Superior temporal gyrus (tissue), 1 donor: ENCODE measurements at regions not wholly inside any gene's neighbourhood (a gene's known extent, or its start where the extent isn't known, plus 50 kb on each side); places are given as distances from the start of the nearest gene placed in this dataset.

ENCODE experiments used
- DNase-seq: peaks from one replicate; pipeline ENCODE4 v3.0.0-alpha.2; 2016; ENCODE audit errors: extremely low spot score

DNA sequence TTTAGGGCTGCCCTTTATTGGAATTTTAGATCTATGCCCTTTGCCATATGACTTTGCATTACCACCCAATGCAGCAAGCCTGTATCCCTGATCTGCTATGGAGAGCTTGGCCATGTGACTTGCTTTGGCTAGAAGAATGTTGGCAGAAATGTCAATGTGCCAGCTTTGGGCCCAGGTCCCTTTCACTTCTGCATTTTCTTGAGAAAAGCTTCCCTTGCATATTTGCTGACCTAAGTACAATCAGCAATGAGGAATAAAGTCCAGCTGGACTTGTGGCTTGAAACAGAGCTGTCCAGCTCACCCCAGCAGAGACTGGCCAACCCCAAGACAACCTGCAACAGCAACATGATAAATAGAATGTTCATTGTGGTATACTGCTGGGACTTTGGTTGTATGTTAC lies 135.9 kb downstream of the PAH start:
- peak; percentile 18 for DNase-seq

DNA sequence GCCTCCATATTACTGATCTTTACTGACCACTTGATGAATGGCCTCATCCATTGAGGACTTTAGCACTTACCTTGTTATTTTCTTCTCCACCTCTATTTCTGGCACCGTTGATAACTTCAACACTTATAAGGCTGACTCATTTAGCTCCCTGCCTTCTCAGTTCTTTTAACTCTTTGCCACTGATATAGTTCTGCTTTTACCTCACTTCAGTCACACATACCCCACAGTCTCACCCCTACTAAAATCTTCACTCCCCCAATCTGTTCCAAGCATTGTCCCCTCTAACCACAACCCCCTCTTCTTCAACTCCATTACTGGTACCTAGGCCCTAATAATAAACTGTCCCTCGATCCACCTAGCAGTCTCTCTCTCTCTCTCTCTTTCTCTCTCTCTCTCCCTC lies 141.0 kb downstream of the PAH start:
- no peak for DNase-seq

DNA sequence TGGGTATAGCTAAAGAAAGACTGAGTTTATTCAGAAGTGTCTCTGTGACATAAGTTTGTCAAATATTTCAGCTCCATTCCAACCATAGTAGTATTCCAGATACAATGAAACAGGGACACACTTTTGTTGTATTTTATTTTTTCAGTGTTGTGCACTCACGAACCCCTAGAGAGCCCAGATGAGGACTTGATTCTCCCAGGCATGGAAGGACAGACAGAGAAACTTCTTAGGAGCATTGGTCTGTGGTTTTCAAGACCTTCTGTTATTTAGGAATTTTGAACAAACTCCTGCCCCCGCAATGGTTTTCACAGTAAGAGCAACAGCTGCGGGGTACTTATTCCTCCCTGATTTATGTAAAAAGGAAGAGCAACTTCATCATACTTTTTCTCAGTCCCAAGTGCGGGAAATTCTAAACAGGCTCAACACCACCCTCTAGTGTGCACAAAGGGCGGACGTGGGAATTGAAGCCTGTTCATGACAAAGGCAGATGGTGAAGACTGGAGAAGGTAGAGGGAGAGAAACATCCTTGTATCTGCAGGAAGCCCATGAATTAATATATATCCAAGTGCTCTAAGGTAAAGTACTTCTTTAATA lies 147.6 kb downstream of the PAH start:
- peak; percentile 86 for DNase-seq

DNA sequence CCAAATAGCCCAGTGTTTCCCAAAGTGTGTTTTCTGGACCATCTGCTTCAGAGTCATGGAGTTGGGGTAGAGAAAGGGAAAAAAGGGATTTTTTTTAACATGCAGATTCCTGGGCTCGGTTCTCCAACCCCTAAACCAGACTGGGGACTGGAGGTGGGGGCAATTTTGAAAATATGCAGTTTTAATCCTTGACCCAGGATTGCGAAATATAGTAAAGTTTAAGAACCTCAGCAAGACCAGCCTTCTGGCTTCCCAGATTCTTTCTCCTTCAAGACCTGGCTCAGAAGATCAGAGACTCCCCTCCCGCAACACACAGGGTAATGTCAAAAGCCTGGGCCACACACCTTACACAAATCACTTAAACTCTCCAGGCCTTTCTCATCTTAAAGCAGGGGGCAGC lies 150.1 kb downstream of the PAH start:
- no peak for DNase-seq

DNA sequence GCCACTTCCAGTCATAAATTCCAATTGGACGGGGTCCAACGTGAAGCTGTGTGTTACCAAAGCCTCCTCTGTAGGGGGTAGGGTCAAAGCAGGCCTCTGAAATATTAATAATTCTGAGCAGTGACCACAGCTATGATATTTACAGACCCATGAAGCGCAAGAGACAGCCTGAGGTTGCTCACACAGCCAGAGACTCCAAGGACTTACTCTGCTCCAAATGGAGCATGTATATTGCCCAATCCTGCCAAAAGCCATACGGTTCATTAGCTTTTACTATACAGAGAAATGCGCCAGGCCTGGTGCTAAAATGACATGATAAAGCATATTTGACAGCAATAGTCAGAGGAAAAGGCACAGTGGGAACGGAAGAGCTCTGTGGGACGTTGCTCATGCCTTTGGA lies 151.3 kb downstream of the PAH start:
- DNase-seq, result no peak

DNA sequence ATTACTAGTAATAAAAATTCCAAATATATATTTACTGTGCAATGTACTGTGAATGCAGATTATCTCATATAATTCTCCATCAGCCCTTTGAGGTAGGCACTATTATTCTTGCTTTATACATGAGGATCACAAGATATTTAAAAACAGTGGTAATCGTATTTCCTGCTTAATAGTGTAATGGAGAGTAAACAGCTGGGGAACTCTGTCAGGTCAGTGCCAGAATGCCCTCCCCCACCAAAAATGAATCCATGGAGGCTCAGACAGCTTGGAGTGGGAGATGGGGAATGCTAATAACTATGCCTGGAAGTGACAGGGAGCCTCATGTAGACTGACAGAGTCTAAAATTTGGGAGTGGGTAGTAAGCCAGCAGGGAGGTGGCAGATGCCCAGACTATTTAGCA lies 153.6 kb downstream of the PAH start:
- DNase-seq, result no peak

DNA sequence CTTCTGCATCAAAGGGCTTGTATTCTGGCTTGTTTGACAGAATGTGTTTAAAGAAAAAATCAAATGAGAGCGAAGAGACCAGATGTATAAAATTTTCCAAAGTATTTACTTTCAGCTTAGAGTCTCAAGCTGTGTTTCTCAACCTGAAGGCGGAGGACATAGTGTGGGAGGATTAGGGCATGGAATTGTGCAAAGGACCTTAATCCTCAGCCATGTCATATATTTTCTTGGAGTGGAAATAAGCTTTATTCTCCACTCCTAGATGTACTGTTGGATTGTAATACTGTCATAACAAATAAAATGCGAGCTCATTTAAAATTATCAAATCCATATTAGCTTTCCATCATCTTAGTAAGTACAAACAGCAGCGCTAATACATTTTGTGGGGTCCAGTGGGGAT lies 154.0 kb downstream of the PAH start:
- no peak for DNase-seq

DNA sequence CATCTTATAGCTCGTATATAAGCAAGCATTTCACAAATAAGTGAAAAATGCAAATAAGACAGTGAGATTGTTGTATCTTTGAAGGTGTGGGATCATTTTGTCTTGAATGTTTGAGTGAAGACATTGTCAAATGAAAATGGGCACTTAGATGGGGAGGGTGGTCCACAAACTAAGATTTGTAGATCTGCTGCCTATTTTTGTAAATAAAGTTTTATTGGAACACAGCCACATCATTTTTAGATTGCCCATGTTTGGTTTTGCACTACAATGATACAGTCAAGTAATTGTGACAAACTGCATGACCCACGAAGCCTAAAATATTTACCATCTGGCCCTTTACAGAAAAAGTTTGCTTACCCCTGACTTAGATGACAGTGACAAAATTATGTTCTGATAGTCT lies 156.7 kb downstream of the PAH start:
- DNase-seq, result no peak

DNA sequence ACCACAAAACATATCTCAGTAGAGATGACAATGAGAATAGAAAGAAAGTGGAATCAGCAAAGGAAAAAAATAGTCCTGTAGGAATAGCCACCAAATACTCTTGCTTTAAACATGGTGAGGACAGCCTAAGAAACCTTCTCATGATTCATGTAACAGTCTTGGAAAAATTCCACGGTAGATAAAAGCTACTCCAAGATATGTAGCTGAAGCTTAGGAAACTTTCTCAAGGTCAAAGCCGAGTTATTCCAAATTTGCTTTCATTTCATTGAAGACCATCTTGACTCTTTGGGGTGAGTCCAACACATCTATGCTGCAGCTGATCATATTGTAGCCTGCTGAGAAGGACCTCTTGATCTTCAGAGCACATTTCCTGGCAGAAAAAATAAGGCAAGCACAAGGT lies 157.6 kb downstream of the PAH start:
- DNase-seq, result no peak

DNA sequence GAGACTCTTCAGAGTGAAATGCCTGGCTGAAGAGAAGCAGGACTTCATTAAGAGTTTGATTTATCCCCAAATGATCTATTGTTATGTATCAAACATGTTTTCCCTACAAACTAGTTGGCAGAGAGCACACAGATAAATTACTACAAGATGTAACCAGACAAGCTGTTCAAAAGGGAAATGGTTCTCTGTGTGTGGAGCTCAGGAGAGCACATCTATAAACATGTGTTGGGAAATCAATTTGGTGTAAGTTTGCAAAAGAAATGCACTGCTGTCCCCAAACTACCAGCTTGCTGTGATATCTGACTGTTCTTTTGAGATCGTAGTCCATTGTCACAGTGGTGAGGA lies 159.2 kb downstream of the PAH start:
- DNase-seq, result no peak

DNA sequence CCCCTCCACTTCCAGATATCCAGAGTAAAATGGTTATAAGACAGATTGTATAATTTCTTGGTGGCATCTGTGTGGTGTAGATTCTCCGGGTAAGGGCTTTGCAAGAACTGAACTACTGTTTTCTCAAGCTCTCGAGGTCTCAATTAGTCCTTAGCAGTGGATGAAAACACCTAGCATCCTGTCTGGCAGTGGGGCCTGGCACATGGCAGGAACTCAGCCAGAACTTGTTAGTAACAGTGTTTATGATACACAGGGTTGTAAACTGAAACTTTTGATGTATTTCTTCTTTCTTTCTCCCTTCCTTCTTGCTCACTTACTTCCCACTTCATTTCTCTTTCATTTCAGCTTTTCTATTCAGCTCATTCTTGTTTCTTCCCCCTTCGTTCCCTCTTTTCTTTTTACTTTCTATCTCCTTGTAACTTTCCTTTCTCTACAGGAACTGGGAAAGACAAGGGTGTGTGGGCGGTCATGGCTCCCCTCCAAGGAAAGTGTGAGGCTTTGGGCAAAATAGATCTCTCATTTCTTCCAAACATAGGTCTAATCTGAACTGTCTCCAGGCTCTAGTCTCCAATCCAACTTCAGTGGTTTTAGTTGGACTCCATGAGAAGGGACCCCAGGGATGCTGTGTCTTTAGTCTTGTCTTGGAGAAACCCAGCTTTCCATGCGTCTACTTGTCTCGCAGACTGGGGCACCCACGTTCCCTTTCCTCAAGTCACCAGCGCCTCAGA lies 159.7 kb downstream of the PAH start:
- peak; percentile 22 for DNase-seq

DNA sequence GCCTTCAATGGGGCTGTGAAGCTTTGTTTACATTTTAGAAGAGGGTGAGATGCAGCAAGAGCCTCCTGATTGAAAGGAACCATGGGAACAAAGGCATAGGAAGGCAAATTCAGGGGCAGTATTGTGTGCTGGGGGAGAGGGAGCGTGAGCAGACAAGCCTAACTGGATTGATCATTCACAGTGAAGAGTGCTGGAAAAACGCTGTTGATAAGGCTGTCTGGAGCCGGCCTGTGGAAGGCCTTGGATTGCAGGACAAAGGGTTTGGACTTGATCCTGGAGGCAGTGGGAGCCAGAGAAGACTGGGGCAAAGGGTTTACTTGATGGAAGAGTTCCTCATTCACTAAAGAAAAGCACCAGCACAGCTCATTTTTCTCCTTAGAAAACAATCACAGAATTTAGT lies 160.5 kb downstream of the PAH start:
- DNase-seq, result no peak

DNA sequence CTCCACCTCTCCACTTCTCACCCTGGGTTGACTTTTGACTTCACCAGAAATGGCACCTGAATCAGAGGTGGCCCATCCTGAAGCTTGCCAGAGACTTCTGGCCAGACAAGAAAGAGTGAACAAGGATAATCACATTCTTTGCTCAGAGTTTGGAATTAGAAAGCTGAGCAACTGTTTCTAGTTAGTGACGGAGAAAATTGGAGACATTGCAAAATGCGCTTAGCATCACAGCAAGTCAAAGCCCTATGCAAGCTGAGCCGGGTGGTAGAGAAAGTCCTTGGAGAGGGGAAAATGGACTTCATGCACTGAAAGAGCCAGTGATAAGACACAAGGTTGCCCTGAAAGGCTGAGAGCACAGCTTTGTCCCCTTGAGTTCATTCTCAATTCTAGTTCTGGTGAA lies 161.8 kb downstream of the PAH start:
- DNase-seq, result no peak

DNA sequence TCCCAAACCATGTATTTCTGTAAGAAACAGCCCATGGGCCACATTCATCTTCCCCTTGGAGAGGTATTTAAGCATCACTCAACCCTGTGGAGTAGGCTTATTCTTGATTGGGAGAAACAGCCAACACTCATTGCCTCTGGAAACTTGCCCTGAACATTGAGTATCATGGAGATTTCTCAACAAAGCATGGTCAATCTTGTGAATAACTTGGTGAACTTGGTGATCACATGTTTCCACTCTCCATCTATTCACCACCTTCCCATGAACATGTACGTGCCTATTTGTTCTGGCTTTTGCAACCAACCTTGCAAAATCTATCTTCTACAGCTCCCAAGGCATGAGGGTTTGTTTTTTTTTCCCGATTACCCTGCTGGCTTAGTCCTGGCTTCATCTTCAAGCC lies 163.2 kb downstream of the PAH start:
- no peak for DNase-seq

DNA sequence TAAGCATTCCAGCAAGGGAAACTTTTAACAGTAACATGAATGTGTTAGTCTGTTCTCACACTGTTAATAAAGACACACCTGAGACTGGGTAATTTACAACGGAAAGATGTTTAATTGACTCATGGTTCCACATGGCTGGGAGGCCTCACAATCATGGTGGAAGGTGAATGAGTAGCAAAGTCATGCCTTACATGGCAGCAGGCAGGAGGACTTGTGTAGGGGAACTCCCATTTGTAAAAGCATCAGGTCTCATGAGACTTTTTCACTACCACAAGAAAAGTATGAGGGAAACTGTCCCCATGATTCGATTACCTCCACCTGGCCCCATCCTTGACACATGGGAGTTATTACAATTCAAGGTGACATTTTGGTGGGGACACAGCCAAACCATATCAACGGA lies 168.3 kb downstream of the PAH start:
- no peak for DNase-seq

DNA sequence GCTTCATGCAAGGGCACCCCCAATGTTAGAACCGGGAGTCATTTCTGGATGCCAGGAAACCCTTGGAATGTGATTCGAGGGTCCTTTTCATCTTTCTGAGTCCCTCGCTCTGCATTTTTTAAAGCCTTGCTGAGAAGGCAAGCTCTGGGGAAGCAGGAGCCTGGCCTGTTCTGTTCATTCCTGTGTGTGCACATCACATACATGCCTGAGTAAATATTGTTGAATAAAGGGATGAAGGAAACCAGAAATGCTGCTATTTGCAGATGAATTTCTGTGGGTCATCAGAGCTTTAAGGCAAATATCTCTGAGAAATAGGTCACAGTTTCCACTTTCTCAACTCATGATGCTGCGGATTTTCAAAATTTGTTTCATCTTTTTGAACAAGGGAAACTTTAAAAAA lies 170.1 kb downstream of the PAH start:
- DNase-seq, result no peak

DNA sequence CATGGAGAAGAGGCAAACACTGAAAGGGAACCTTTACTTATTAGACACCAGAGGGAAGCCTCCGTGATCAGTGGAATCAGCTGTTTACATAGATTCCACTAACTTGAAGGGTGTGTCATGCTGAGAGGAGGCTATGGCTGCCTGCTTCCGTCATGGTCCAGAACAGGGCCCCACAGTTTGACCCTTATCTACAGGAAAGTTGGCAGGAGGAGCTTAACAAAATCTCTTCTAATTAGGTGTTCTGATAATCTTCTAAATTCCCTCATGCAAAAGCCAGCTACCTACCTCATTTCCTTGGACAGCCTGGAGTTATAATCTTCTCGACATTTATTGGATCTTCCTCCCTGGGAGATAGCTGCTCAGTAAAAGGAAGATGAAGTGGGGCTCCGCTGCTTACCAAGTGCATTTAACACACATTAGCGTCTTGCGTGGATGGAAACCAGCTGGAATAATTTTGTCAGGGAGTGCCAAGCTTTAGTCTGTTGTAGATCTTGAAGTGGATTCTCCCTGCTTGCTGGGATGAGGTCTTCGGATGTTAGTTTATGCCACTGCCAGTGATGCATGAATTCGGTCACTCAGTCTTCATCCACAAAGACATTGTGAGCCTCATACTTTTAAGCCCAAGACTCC lies 171.0 kb downstream of the PAH start:
- DNase-seq, result no peak

DNA sequence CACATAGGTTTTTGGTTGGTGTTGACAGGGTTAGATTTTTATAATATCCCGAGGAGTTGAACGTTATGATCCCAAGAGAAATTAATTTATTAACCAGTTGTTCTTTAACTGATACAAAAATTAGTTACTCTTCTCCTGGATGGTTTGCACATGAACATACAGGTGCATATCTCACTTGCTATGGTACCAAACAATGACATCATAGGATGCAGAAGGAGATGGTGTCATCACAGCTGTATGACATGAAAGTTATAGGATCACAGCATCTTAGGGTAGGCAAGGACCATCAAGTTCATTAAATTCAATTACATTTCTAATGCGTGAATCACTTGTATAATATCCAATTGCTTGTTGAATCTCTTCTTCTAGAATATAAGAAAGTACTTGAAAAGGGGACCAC lies 175.8 kb downstream of the PAH start:
- DNase-seq, result no peak

DNA sequence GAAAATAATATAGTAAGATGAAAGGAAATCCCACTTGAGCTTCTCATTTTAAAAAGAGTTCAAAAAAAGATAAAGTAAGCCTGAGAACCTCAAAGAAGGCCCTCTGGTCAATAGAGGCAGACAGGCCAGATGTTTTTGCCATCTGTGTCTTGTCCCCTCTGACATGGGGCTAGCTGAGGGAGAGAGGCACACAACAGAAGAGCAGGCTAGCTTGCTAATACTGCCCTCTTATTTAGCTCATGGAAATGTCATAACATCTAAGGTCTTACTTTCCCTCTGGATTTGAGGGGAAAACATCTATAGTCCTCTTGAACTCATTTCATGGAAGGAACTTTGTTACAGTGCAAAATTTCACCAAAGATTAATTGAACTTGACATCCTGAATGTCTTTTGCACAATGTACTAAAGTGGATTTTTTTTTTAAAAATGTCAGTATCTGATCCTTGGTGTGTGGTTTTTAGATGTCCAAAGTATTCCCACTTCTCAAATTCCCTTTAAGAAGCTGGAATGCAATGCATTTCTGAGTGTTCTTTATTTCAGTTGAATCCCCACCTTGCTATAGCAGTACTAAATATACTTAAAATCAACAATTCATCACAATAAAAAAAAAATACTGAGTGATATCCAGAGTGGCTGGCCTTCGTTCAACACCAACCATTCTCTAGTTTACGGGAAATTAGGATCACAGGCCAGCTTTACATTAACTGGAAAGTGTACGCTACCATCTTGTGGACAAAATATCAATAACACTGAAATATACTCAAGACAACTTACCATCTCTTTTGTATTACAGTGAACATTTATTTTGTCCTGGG lies 176.7 kb downstream of the PAH start:
- peak; percentile 63 for DNase-seq

DNA sequence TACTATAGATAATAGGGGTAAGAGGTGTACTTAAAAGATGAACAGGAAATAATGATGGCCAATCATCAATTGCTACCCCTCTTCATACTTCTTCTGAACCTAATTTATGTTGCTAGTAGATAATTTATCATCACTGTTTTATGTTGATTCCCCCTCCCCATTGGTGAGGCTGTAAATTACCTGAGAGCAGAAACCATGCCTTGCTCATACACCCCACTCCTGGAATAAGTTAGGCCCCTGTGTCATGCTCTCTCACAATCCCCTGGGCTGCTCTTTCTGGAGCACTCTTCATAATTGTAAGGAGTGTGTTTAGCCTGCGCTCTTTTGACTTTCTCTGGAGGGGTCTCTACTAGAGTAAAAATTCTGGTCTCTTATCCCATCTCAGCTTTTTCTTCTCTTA lies 180.7 kb downstream of the PAH start:
- DNase-seq, result no peak

DNA sequence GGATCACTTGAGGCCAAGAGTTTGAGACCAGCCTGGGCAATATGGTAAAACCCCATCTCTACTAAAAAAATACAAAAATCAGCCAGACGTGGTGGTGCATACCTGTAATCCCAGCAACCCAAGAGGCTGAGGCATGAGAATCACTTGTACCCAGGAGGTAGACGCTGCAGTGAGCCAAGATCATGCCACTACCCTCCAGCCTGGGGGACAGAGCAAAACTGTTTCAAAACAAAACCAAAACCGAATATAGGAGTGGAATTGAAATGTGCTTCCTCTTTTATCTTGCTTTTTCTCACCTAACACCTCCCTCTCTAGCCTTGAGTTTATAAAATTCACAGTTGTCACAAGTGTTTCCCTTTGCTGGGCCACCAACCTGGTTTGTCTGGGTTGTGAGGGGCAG lies 181.9 kb downstream of the PAH start:
- DNase-seq, result no peak

DNA sequence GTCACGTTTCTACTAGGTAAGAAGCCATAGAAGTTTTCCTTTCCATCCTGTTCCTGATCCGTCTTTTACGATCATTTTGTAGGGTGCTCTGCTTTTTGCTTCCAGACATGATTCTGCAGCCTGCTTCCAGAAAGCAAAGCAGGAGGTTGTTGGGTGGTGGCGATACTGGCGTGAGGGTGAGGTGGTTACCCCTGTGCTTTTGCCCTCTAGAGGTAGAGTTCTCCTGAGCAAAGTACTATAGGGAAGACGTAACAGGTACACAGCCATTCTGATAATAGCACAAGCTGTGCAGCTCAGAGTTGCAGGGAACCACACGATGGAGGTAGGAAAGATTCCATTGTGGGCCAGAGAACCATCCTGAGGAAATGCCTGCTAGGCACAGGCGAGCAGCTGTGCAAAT lies 186.0 kb downstream of the PAH start:
- DNase-seq, result no peak
